ENCODE measurements at regions not wholly inside any gene's neighbourhood (a gene's known extent, or its start where the extent isn't known, plus 50 kb on each side); places are given as distances from the start of the nearest gene placed in this dataset.
"Not testable (repeated sequence)": the region's sequence is repeated elsewhere in the genome, so short reads cannot be mapped to it uniquely, and the experiment has no call there.

DNA sequence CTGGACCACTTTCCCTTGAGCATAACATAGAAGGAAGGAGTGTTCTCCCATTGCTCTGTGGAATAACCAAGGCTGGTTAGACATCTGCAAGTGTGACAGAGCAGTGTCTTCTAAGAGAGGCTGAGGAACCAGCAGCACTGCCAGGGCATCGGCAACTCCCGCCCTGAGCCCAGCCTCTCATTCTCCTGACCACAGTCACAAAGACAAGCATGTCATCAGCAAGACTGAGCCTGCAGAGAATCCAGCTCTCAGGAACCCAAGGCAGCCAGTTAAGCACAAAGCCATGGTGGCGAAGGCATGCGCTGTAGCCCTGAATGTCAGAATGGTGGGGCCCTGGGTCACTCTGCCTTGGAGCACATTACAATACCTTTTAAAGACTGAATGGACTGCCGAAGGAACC, 253.9 kb downstream of the AGTPBP1 start:
- Mint-ChIP-seq H3K4me3 (ENCODE audit: low read depth) (no peak overlapping the region), H3K27ac (no peak overlapping the region), H3K4me1 (ENCODE audit: low read depth) (no peaks in the 10 kb centered on the region), H3K36me3 (ENCODE audit: insufficient read depth) (no peaks in the 10 kb centered on the region), H3K27me3 (no peaks in the 10 kb centered on the region), H3K9me3 (ENCODE audit: low read depth) (no peaks in the 10 kb centered on the region)
- no peak for DNase-seq (ENCODE audit: low spot score, unreplicated experiment)
- TF ChIP-seq, protein P1, sequence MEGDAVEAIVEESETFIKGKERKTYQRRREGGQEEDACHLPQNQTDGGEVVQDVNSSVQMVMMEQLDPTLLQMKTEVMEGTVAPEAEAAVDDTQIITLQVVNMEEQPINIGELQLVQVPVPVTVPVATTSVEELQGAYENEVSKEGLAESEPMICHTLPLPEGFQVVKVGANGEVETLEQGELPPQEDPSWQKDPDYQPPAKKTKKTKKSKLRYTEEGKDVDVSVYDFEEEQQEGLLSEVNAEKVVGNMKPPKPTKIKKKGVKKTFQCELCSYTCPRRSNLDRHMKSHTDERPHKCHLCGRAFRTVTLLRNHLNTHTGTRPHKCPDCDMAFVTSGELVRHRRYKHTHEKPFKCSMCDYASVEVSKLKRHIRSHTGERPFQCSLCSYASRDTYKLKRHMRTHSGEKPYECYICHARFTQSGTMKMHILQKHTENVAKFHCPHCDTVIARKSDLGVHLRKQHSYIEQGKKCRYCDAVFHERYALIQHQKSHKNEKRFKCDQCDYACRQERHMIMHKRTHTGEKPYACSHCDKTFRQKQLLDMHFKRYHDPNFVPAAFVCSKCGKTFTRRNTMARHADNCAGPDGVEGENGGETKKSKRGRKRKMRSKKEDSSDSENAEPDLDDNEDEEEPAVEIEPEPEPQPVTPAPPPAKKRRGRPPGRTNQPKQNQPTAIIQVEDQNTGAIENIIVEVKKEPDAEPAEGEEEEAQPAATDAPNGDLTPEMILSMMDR (IDR thresholded peaks at IDR 0.05; ENCODE audit: unreplicated experiment), result no peak

DNA sequence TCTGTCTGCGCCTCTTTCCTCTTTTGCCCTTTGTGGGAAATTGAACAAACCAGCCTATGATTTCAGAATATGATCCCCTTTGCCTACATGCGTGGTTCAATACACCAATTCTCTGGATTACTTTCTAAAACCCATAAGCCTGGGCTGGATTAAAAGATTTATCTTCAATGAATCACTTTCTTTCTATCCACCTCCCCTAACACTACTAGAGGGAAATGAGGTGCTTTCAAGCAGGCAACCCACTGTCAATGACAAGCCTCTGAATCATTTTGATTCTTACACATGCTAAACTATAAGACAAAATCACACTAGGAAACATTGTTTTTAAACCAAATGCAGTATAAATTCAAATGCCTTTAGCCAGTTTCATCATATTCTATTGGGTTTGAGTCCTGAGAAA, 257.5 kb downstream of the AGTPBP1 start:
- Mint-ChIP-seq H3K4me3 (ENCODE audit: low read depth) (no peak overlapping the region), H3K4me1 (ENCODE audit: low read depth) (no peaks in the 10 kb centered on the region), H3K27ac (no peak overlapping the region)

DNA sequence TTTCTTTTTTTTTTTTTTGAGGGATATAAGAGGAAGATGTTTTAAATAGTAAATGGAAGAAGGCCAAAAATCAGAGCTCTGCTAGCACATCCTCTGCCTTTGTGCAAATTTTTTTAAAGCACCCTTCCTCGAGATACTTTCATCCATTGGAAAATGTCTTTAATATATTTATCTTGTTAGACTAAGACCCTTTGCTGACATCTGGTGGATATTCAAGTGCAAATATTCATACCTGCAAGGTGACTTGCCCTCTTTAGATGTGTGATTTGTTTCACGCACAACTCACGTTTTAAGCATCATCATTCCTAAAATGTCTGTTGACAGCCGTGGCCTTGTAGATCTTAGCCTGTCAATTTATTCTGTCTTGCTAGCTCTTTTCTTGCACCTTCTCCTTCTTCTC, 258.5 kb downstream of the AGTPBP1 start:
- Mint-ChIP-seq H3K27me3 (peaks cover 13% of the 10 kb centered on the region), H3K4me1 (ENCODE audit: low read depth) (no peaks in the 10 kb centered on the region), H3K36me3 (ENCODE audit: insufficient read depth) (no peaks in the 10 kb centered on the region), H3K4me3 (ENCODE audit: low read depth) (no peak overlapping the region), H3K27ac (no peak overlapping the region), H3K9me3 (ENCODE audit: low read depth) (peaks cover 4% of the 10 kb centered on the region)
- no peak for DNase-seq (ENCODE audit: low spot score, unreplicated experiment)
- TF ChIP-seq, protein P1 (IDR thresholded peaks at IDR 0.05; ENCODE audit: unreplicated experiment), result peak; percentile 31

More for the DNA sequence above, 257.5 kb downstream of the AGTPBP1 start:
- H3K36me3 Mint-ChIP-seq (ENCODE audit: insufficient read depth), result no peaks in the 10 kb centered on the region
- TF ChIP-seq, protein P1 (IDR thresholded peaks at IDR 0.05; ENCODE audit: unreplicated experiment), result no peak
- H3K9me3 Mint-ChIP-seq (ENCODE audit: low read depth), result peaks cover 4% of the 10 kb centered on the region
- no peak for DNase-seq (ENCODE audit: low spot score, unreplicated experiment)
- H3K27me3 Mint-ChIP-seq, result peaks cover 13% of the 10 kb centered on the region

DNA sequence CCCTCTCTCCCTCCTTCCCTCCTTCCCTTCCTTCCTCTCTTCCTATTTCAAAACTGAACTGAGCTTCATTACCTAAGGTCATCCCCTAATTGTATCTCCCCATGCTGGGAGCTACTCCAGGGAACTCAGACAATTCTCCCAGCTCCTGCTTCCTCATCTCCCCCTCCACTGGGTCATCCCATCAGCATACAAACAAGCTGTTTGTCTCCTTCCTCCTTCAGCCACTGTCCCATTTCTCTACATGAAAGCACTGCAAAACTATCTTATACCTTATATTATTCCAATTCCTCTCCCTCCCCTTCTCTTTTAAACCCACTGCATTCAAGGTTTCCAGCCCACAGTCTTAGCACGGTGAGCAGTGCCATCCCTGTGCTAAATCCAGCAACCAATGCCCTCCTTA, 262.4 kb downstream of the AGTPBP1 start:
- H3K4me1 Mint-ChIP-seq (ENCODE audit: low read depth), result no peaks in the 10 kb centered on the region
- no peak overlapping the region for H3K27ac Mint-ChIP-seq
- no peak for DNase-seq (ENCODE audit: low spot score, unreplicated experiment)
- H3K4me3 Mint-ChIP-seq (ENCODE audit: low read depth), result no peak overlapping the region
- peaks cover 13% of the 10 kb centered on the region for H3K27me3 Mint-ChIP-seq
- peaks cover 2% of the 10 kb centered on the region for H3K36me3 Mint-ChIP-seq (ENCODE audit: insufficient read depth)
- TF ChIP-seq, protein P1 (IDR thresholded peaks at IDR 0.05; ENCODE audit: unreplicated experiment), result no peak
- peaks cover 11% of the 10 kb centered on the region for H3K9me3 Mint-ChIP-seq (ENCODE audit: low read depth)

DNA sequence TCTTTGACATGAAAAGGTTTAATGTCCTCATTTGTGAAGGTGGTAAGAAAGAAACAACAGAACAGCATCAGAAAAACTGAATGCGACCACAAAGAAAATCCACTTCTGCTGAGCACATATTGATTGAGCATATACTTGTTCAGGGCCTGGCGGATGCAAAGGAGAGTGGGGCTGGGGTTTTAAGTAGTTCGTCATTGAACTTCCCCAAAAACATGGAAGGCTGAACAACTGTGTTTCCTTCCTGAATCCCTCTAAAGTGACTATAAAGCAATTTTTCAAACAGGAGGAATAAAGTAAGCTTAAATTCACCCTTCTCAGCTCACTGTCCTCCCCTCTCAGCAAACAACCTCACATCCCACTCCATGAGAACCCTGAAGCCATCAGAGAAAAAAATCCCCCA, 262.9 kb downstream of the AGTPBP1 start:
- Mint-ChIP-seq H3K27ac (no peak overlapping the region), H3K36me3 (ENCODE audit: insufficient read depth) (peaks cover 2% of the 10 kb centered on the region), H3K9me3 (ENCODE audit: low read depth) (peaks cover 12% of the 10 kb centered on the region), H3K4me1 (ENCODE audit: low read depth) (no peaks in the 10 kb centered on the region), H3K27me3 (peaks cover 13% of the 10 kb centered on the region), H3K4me3 (ENCODE audit: low read depth) (no peak overlapping the region)
- DNase-seq (ENCODE audit: low spot score, unreplicated experiment), result no peak
- TF ChIP-seq, protein P1 (IDR thresholded peaks at IDR 0.05; ENCODE audit: unreplicated experiment), result no peak

DNA sequence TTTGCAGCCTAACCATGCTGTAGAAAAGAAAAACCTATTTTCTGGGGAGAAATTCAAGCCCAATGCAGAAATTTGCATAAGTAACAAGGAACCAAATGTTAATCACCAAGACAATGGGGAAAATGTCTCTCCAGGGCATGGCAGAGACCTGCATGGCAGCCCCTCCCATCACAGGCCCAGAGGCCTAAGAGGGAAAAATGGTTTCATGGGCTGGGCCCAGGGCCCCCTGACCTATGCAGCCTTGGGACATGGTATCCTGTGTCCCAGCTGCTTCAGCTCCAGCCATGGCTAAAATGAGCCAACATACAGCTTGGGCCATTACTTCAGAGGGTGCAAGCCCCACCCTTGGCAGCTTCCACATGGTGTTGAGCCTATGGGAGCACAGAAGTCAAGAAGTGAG, 266.9 kb downstream of the AGTPBP1 start:
- not testable (repeated sequence) for H3K36me3 Mint-ChIP-seq (ENCODE audit: insufficient read depth); H3K27me3 Mint-ChIP-seq; H3K27ac Mint-ChIP-seq; H3K4me1 Mint-ChIP-seq (ENCODE audit: low read depth); H3K4me3 Mint-ChIP-seq (ENCODE audit: low read depth); DNase-seq (ENCODE audit: low spot score, unreplicated experiment); H3K9me3 Mint-ChIP-seq (ENCODE audit: low read depth)
